OCI-LY7 (cell line): ENCODE measurements at regions not wholly inside any gene's neighbourhood (a gene's known extent, or its start where the extent isn't known, plus 50 kb on each side); places are given as distances from the start of the nearest gene placed in this dataset.

ENCODE experiments used
- BruUV-seq: library from RNA; stranded (reverse); fragments of 400-500 nt; replicated peaks from 2 replicates; lab custom pipeline; 2021; lab: Mats Ljungman, UMichigan
- CTCF ChIA-PET: fragments of 300-600 bp; sonication (Branson Sonifier 250); formaldehyde crosslinking; loops from one replicate; lab custom pipeline; 2022; ENCODE audit warnings: antibody characterized with exemption; ENCODE audit not compliant: unreplicated experiment; lab: Charles Lee
- POLR2A ChIA-PET: fragments of 300-600 bp; sonication (Branson Sonifier 250); formaldehyde crosslinking; loops from one replicate; lab custom pipeline; 2022; ENCODE audit warnings: antibody characterized with exemption; lab: Charles Lee
- DNase-seq: peaks from one replicate; pipeline ENCODE4 v3.0.0-alpha.2; 2015; ENCODE audit warnings: low spot score
- H2AFZ ChIP-seq: fragments of 200-600 bp; sonication (generic), shearing (Covaris generic); 2 replicates; pipeline ENCODE4 v1.6.1; 2014; ENCODE audit warnings: mild to moderate bottlenecking, antibody characterized with exemption, low read length, moderate library complexity
- H3K27ac ChIP-seq: fragments of 200-600 bp; sonication (generic); 2 replicates; pipeline ENCODE4 v1.5.1; 2014; ENCODE audit warnings: mixed run types, low read depth, mild to moderate bottlenecking, moderate library complexity, low read length, inconsistent platforms; ENCODE audit not compliant: poor library complexity, severe bottlenecking
- H3K36me3 ChIP-seq: fragments of 200-600 bp; sonication (generic); 2 replicates; pipeline ENCODE4 v1.6.1; 2014; ENCODE audit warnings: mild to moderate bottlenecking, antibody characterized with exemption, low read length, moderate library complexity, mixed read lengths; ENCODE audit not compliant: insufficient read depth
- H3K4me1 ChIP-seq: fragments of 200-600 bp; sonication (generic); 2 replicates; pipeline ENCODE4 v1.5.1; 2014; ENCODE audit warnings: mild to moderate bottlenecking, low read length; ENCODE audit not compliant: insufficient read depth, poor library complexity, severe bottlenecking
- H3K4me2 ChIP-seq: fragments of 200-600 bp; sonication (generic); 2 replicates; pipeline ENCODE4 v1.6.1; 2014; ENCODE audit warnings: mild to moderate bottlenecking, low read length
- H3K4me3 ChIP-seq: fragments of 200-600 bp; sonication (generic); 2 replicates; pipeline ENCODE4 v1.5.1; 2014; ENCODE audit warnings: mild to moderate bottlenecking, low read depth, low read length; ENCODE audit not compliant: poor library complexity, severe bottlenecking
- H3K79me2 ChIP-seq: fragments of 200-600 bp; sonication (generic); 2 replicates; pipeline ENCODE4 v1.6.1; 2016; ENCODE audit warnings: low read depth, mild to moderate bottlenecking, low read length, moderate library complexity, mixed read lengths; ENCODE audit not compliant: insufficient read depth
- H3K9me2 ChIP-seq: fragments of 200-600 bp; sonication (generic); 2 replicates; pipeline ENCODE4 v1.6.1; 2016; ENCODE audit warnings: mild to moderate bottlenecking, low read length, mixed read lengths; ENCODE audit not compliant: insufficient read depth
- H3K9me3 ChIP-seq: fragments of 200-600 bp; sonication (generic); 2 replicates; pipeline ENCODE4 v1.6.1; 2014; ENCODE audit warnings: mild to moderate bottlenecking, mixed run types, low read length, mixed read lengths
- H4K20me1 ChIP-seq: fragments of 200-600 bp; sonication (generic); 2 replicates; pipeline ENCODE4 v1.6.1; 2014; ENCODE audit warnings: mild to moderate bottlenecking, antibody characterized with exemption, low read length, moderate library complexity, mixed read lengths; ENCODE audit not compliant: insufficient read depth
- CTCF ChIP-seq: fragments of 200-600 bp; sonication (generic); conservative IDR thresholded peaks from 2 replicates; pipeline ENCODE4 v1.5.1; 2014; ENCODE audit warnings: mild to moderate bottlenecking, antibody characterized with exemption, low read length, moderate library complexity, mixed read lengths
- EZH2phosphoT487 ChIP-seq: fragments of 200-600 bp; sonication (generic); IDR thresholded peaks from 2 replicates; pipeline ENCODE4 v1.6.1; 2018; ENCODE audit warnings: low read depth, borderline replicate concordance, mild to moderate bottlenecking, mixed run types, antibody characterized with exemption, low read length, moderate library complexity, mixed read lengths
- intact Hi-C: fragments of 100-400 bp; cut with micrococcal nuclease; formaldehyde crosslinking; loops from one replicate; pipeline ENCODE4 v1.10.0; 2022; ENCODE audit not compliant: unreplicated experiment

DNA sequence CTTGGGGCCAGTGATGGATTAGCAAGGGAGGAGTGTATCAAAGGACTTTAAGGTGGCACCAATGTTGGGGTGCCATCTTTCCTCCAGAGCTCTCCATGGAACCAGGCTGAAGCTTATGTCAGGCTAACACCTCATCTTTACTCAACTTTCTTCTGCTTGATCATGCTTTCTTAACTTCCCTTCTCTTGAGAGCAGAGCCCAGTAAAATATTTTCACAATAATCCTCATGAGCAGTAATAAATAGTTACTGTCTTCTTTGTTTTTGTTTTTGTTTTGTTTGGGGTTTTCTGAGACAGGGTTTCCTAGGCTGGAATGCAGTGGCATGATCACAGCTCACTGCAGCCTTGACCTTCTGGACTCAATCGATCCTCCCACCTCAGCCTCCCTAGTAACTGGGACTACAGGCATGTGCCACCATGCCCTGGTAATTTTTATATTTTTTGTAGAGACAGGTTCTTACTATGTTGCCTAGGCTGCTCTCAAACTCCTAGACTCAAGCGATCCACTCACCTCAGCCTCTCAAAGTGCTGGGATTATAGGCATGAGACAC lies 127.9 kb upstream of the TOP1 start:
- no peaks in the 10 kb centered on the region for H3K9me3 ChIP-seq
- H3K79me2 ChIP-seq: no peaks in the 10 kb centered on the region
- H3K4me2 ChIP-seq: no peak overlapping the region
- ChIA-PET CTCF (no interaction called here), POLR2A (interaction anchor here (0.6 kb wide), 1 partner anchor 17 kb away, joined by 4 read pairs; no protein-coding TSS in a partner anchor)
- H2AFZ ChIP-seq: no peak overlapping the region
- H3K4me3 ChIP-seq: no peak overlapping the region
- no peaks in the 10 kb centered on the region for H4K20me1 ChIP-seq
- H3K36me3 ChIP-seq: no peaks in the 10 kb centered on the region
- TF ChIP-seq EZH2phosphoT487: no peak
- no peak for TF ChIP-seq CTCF
- DNase-seq: no peak
- no peak overlapping the region for H3K27ac ChIP-seq
- H3K4me1 ChIP-seq: peaks cover 33% of the 10 kb centered on the region
- no peaks in the 10 kb centered on the region for H3K9me2 ChIP-seq
- intact Hi-C loops: no loop called here
- BruUV-seq: no TSS peak

DNA sequence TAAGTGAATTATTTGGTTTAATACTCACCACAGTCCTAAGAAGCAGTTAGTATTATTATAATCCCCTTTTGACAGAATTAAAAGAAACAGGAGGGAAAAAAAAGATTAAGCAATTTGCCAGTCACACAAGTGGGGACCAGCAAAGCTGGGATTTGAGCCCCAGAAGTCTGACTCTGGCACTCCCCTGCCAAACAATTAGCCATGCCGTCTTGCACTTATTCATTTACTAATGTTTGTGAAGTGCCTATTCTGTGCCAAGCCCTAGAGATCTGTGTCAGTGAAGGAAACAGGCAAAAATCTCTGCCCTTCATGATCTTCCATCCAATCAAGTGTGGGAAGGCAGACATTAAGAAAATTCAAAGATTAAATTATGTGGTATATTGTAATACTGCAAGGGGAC lies 126.0 kb upstream of the TOP1 start:
- intact Hi-C loops: no loop called here
- CTCF ChIA-PET: no interaction called here
- DNase-seq: no peak

More for the DNA sequence above, 126.0 kb upstream of the TOP1 start:
- no peaks in the 10 kb centered on the region for H3K9me2 ChIP-seq
- BruUV-seq: no TSS peak
- H3K9me3 ChIP-seq: no peaks in the 10 kb centered on the region
- H3K4me1 ChIP-seq: peaks cover 17% of the 10 kb centered on the region
- no peak overlapping the region for H3K4me3 ChIP-seq
- no peaks in the 10 kb centered on the region for H3K36me3 ChIP-seq
- POLR2A ChIA-PET: no interaction called here
- no peak overlapping the region for H3K27ac ChIP-seq
- peak overlapping the region; percentile 73; the same call in 1 of the 2 replicates for H2AFZ ChIP-seq
- TF ChIP-seq EZH2phosphoT487: no peak
- no peak for TF ChIP-seq CTCF
- H3K79me2 ChIP-seq: no peaks in the 10 kb centered on the region
- H3K4me2 ChIP-seq: 0 out of 2 replicates have a peak overlapping the region, but pooled peaks have one; percentile 13
- H4K20me1 ChIP-seq: no peaks in the 10 kb centered on the region
